ENCODE measurements at regions not wholly inside any gene's neighbourhood (a gene's known extent, or its start where the extent isn't known, plus 50 kb on each side); places are given as distances from the start of the nearest gene placed in this dataset.

GRCh38 chr19:31611046-31611877 is 262.0 kb upstream of the TSHZ3 start:
- H3K4me3 ChIP-seq (ENCODE audit: insufficient read depth, low read depth, low read length) = no peak overlapping the region
- no peaks in the 10 kb centered on the region for H3K9me3 ChIP-seq (ENCODE audit: control insufficient read depth, insufficient read depth, low read length)
- no peak overlapping the region for H3K27ac ChIP-seq (ENCODE audit: insufficient read depth, low read length)
- ChIA-PET CTCF (no interaction called here), POLR2A (ENCODE audit: unreplicated experiment) (no interaction called here)
- no peak overlapping the region for H3K14ac ChIP-seq (replicated peaks; ENCODE audit: low read depth, low read length)
- intact Hi-C loops (cut with micrococcal nuclease) = no loop called here
- no peaks in the 10 kb centered on the region for H3K27me3 ChIP-seq (ENCODE audit: control insufficient read depth, insufficient read depth, low read length)
- H4K91ac ChIP-seq (ENCODE audit: insufficient read depth, low read depth, low read length) = no peak overlapping the region
- no peak overlapping the region for H3K23ac ChIP-seq (ENCODE audit: low read depth, low read length)
- no peaks in the 10 kb centered on the region for H3K4me1 ChIP-seq (ENCODE audit: control insufficient read depth, insufficient read depth, low read length)
- no peak overlapping the region for H3K18ac ChIP-seq (ENCODE audit: low read depth, low read length)
- no peak overlapping the region for H2AK5ac ChIP-seq (ENCODE audit: low read depth, low read length)
- no peak overlapping the region for H2BK15ac ChIP-seq (ENCODE audit: low read depth, low read length)
- no peaks in the 10 kb centered on the region for H3K36me3 ChIP-seq (ENCODE audit: control insufficient read depth, insufficient read depth, low read length)
- dilution Hi-C loops (cut with HindIII; ENCODE audit: low sequenced_read_pairs, unreplicated experiment) = no loop called here
- H2BK20ac ChIP-seq (ENCODE audit: low read depth, low read length) = no peak overlapping the region
- BruUV-seq (replicated peaks) = no TSS peak
- H3K4me2 ChIP-seq (ENCODE audit: low read depth, low read length) = no peak overlapping the region
- H3K4ac ChIP-seq (ENCODE audit: low read depth, low read length) = no peak overlapping the region
- no peaks in the 10 kb centered on the region for H4K20me1 ChIP-seq (ENCODE audit: insufficient read depth, low read length)
- WGBS, 2 experiments (ENCODE audit: extremely low coverage in 2 of 2, insufficient read length in 1 of 2) = 96 to 100% methylated on average over 1 to 2 of the region's 3 CpGs
- TF ChIP-seq POLR2A (IDR thresholded peaks at IDR 0.05; ENCODE audit: low read depth, low read length) (no peak), RCOR1 (IDR thresholded peaks at IDR 0.05; ENCODE audit: insufficient replicate concordance, low read length) (no peak), CHD1 (IDR thresholded peaks at IDR 0.05; ENCODE audit: low read depth, low read length) (no peak), MXI1 (IDR thresholded peaks at IDR 0.05; ENCODE audit: borderline replicate concordance, low read depth, low read length) (no peak), CEBPB (IDR thresholded peaks at IDR 0.05; ENCODE audit: low read depth, low read length) (no peak), RAD21 (IDR thresholded peaks at IDR 0.05; ENCODE audit: low read length) (no peak), SMC3 (IDR thresholded peaks at IDR 0.05; ENCODE audit: low read depth, low read length) (no peak), FOS (IDR thresholded peaks at IDR 0.05; ENCODE audit: low read depth, low read length) (no peak), RFX5 (IDR thresholded peaks at IDR 0.05; ENCODE audit: low read depth, low read length) (no peak), CTCF (conservative IDR thresholded peaks at IDR 0.05; ENCODE audit: low read depth, low read length) (no peak), MAZ (IDR thresholded peaks at IDR 0.05; ENCODE audit: borderline replicate concordance, low read depth, low read length) (no peak), MAFK (IDR thresholded peaks at IDR 0.05; ENCODE audit: low read depth, low read length) (no peak), USF2 (IDR thresholded peaks at IDR 0.05; ENCODE audit: low read depth, low read length) (no peak)
- no peak for DNase-seq
- H4K5ac ChIP-seq (ENCODE audit: low read depth, low read length) = no peak overlapping the region
- H3K9me1 ChIP-seq (ENCODE audit: insufficient read depth, low read length) = no peaks in the 10 kb centered on the region
- H2AFZ ChIP-seq (replicated peaks; ENCODE audit: low read length, poor library complexity) = no peak overlapping the region
- H4K8ac ChIP-seq (ENCODE audit: low read depth in 2 of 2, low read length in 2 of 2) = no peak overlapping the region
- no peak for ATAC-seq (ENCODE audit: low read depth)
- H2BK120ac ChIP-seq (ENCODE audit: low read depth, low read length) = no peak overlapping the region
- no peaks in the 10 kb centered on the region for H3K79me1 ChIP-seq (ENCODE audit: low read depth in 1 of 2, low read length in 2 of 2)
- no peak overlapping the region for H3K9ac ChIP-seq (ENCODE audit: low read depth, low read length)
- in situ Hi-C loops (cut with MboI; ENCODE audit: low sequenced_read_pairs) = no loop called here
- H2AK9ac ChIP-seq (replicated peaks; ENCODE audit: low read depth, low read length, poor library complexity) = no peak overlapping the region
- H3K56ac ChIP-seq (ENCODE audit: extremely low read depth, insufficient read depth, low read length) = no peak overlapping the region
- no peak overlapping the region for H2BK5ac ChIP-seq (ENCODE audit: low read depth, low read length, poor library complexity, severe bottlenecking)

Data from IMR-90 (cell line).